Activated CD8-positive, alpha-beta memory T cell treated with anti-CD3 and anti-CD28 coated beads, Interleukin-2, amount 10 ng/mL, durations not matched to agents 7 days and 5 days (primary cell): ENCODE measurements at regions not wholly inside any gene's neighbourhood (a gene's known extent, or its start where the extent isn't known, plus 50 kb on each side); places are given as distances from the start of the nearest gene placed in this dataset.

ENCODE experiments used
- ATAC-seq: fragments of 150-1000 bp; cut with Tn5 transposase; one replicate; pipeline ENCODE4 v1.10.0; 2021; ENCODE audit warnings: moderate library complexity
- CTCF ChIA-PET: fragments of 350-600 bp; sonication (Branson Sonifier 250); formaldehyde crosslinking; loops from one replicate; lab custom pipeline; 2021; ENCODE audit warnings: antibody characterized with exemption; lab: Charles Lee
- DNase-seq: peaks from one replicate; pipeline ENCODE4 v3.0.0-alpha.2; 2020
- H3K27ac Mint-ChIP-seq: one replicate; pipeline ENCODE4 v1.8.0; 2021; ENCODE audit warnings: mild to moderate bottlenecking, mixed read lengths
- H3K27me3 Mint-ChIP-seq: one replicate; pipeline ENCODE4 v1.8.0; 2021; ENCODE audit warnings: mixed read lengths
- H3K36me3 Mint-ChIP-seq: one replicate; pipeline ENCODE4 v1.8.0; 2021; ENCODE audit warnings: mild to moderate bottlenecking, mixed read lengths
- H3K4me1 Mint-ChIP-seq: one replicate; pipeline ENCODE4 v1.8.0; 2021; ENCODE audit warnings: mixed read lengths
- H3K4me3 Mint-ChIP-seq: one replicate; pipeline ENCODE4 v1.8.0; 2021; ENCODE audit warnings: mild to moderate bottlenecking, moderate library complexity, mixed read lengths
- H3K9me3 Mint-ChIP-seq: one replicate; pipeline ENCODE4 v1.8.0; 2022; ENCODE audit warnings: low read depth, mixed read lengths

GRCh38 chr15:39333393-39333792 lies 247.5 kb upstream of the THBS1 start:
- no peaks in the 10 kb centered on the region for H3K9me3 Mint-ChIP-seq
- peaks cover 18% of the 10 kb centered on the region for H3K27me3 Mint-ChIP-seq
- H3K4me3 Mint-ChIP-seq = no peak overlapping the region
- DNase-seq (no peak), ATAC-seq (no peak)
- CTCF ChIA-PET = no interaction called here
- no peaks in the 10 kb centered on the region for H3K4me1 Mint-ChIP-seq
- no peaks in the 10 kb centered on the region for H3K36me3 Mint-ChIP-seq
- H3K27ac Mint-ChIP-seq = no peak overlapping the region

DNA sequence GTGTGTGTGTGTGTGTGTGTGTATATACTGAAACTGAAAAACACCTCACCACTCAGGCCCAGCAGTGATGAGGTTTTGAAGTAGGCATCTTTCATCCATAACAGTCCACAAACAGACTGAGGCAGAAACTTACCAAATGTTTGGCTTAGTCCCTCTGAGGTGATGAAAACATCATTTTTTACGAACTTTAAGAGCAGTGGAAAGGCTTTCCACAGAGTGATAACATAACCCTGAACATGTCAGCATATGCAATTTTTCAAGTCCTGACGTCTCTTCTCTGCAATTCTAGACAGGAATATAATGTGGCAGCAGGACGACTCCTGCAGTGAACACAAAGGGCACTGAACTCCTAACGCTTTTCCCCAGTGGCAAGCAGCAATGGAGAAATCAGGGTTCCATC lies 247.0 kb upstream of the THBS1 start:
- no peak for DNase-seq
- Mint-ChIP-seq H3K36me3 (no peaks in the 10 kb centered on the region), H3K4me1 (no peaks in the 10 kb centered on the region), H3K27ac (no peak overlapping the region), H3K27me3 (peaks cover 18% of the 10 kb centered on the region), H3K4me3 (no peak overlapping the region), H3K9me3 (no peaks in the 10 kb centered on the region)
- CTCF ChIA-PET = no interaction called here
- no peak for ATAC-seq

- CTCF ChIA-PET = no interaction called here
- Mint-ChIP-seq H3K27me3 (peaks cover 24% of the 10 kb centered on the region), H3K4me1 (no peaks in the 10 kb centered on the region), H3K36me3 (no peaks in the 10 kb centered on the region), H3K27ac (no peak overlapping the region), H3K9me3 (no peaks in the 10 kb centered on the region), H3K4me3 (no peak overlapping the region)
- ATAC-seq = no peak
- DNase-seq = no peak
Observed at GRCh38 chr15:39336926-39337325, 244.0 kb upstream of the THBS1 start.

- no peaks in the 10 kb centered on the region for H3K36me3 Mint-ChIP-seq
- H3K27me3 Mint-ChIP-seq = peaks cover 29% of the 10 kb centered on the region
- H3K27ac Mint-ChIP-seq = no peak overlapping the region
- ATAC-seq = no peak
- no peak overlapping the region for H3K4me3 Mint-ChIP-seq
- H3K9me3 Mint-ChIP-seq = no peaks in the 10 kb centered on the region
- H3K4me1 Mint-ChIP-seq = no peaks in the 10 kb centered on the region
- DNase-seq = no peak
- CTCF ChIA-PET = no interaction called here
Observed at GRCh38 chr15:39338251-39338650, 242.6 kb upstream of the THBS1 start.

- no peaks in the 10 kb centered on the region for H3K9me3 Mint-ChIP-seq
- no peaks in the 10 kb centered on the region for H3K4me1 Mint-ChIP-seq
- CTCF ChIA-PET = interaction anchor here (2.0 kb wide), 1 partner anchor 239 kb away, joined by 6 read pairs; the partner anchor contains the start of gene THBS1
- ATAC-seq (no peak), DNase-seq (no peak)
- no peaks in the 10 kb centered on the region for H3K36me3 Mint-ChIP-seq
- peaks cover 38% of the 10 kb centered on the region for H3K27me3 Mint-ChIP-seq
- no peak overlapping the region for H3K4me3 Mint-ChIP-seq
- no peak overlapping the region for H3K27ac Mint-ChIP-seq
Observed at GRCh38 chr15:39340903-39341645, 239.8 kb upstream of the THBS1 start.

DNA sequence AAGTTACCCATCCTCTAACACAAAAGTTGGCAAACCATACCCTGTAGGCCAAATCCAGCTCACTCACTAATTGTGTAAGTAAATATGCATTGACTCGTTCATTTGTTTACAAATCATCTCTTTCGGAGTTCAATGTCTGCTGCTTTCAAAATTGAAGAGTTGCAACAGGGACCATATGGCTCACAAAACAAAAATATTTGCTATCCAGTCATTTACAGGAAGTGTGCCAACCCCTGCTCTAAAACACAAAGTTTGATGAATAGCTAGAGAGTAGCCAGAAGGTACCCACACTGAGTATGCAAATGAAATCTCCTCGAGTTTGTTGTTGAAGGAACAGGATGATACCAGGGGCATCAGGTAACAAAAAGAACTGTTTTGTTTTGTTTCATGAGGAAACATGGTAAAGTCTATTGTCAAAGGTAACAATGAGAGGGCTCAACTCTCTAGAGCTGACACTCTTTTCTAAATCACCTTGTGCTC lies 236.2 kb upstream of the THBS1 start:
- DNase-seq (no peak), ATAC-seq (no peak)
- H3K27me3 Mint-ChIP-seq = peaks cover 30% of the 10 kb centered on the region
- H3K9me3 Mint-ChIP-seq = no peaks in the 10 kb centered on the region
- no peaks in the 10 kb centered on the region for H3K4me1 Mint-ChIP-seq
- no peaks in the 10 kb centered on the region for H3K36me3 Mint-ChIP-seq
- H3K27ac Mint-ChIP-seq = no peak overlapping the region
- CTCF ChIA-PET = no interaction called here
- H3K4me3 Mint-ChIP-seq = no peak overlapping the region

DNA sequence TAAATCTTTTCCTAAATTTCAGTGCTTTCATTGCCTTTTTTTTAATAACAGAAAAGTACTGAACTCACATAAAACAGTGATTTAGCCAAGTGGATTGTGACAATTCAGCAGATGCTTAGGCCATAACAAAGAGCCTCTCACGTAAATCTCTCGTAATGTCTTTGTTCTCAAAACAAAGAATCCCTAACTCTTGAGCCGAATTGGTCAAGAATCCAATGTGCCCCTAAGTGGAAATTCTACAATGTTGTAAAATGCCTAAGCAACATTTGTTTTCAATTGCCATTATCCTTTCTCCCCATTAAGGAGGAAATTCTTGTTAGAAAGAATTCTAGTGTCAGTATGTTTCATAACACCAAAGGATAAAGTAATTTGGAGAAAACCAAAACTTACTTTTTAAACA lies 235.7 kb upstream of the THBS1 start:
- Mint-ChIP-seq H3K36me3 (no peaks in the 10 kb centered on the region), H3K4me3 (no peak overlapping the region), H3K9me3 (no peaks in the 10 kb centered on the region), H3K27me3 (peaks cover 33% of the 10 kb centered on the region), H3K27ac (no peak overlapping the region), H3K4me1 (no peaks in the 10 kb centered on the region)
- ATAC-seq (no peak), DNase-seq (no peak)
- CTCF ChIA-PET = no interaction called here

GRCh38 chr15:39347453-39347852 lies 233.4 kb upstream of the THBS1 start:
- CTCF ChIA-PET = no interaction called here
- no peaks in the 10 kb centered on the region for H3K36me3 Mint-ChIP-seq
- ATAC-seq (no peak), DNase-seq (no peak)
- H3K27me3 Mint-ChIP-seq = peaks cover 20% of the 10 kb centered on the region
- H3K27ac Mint-ChIP-seq = no peak overlapping the region
- H3K4me1 Mint-ChIP-seq = no peaks in the 10 kb centered on the region
- H3K4me3 Mint-ChIP-seq = no peak overlapping the region
- H3K9me3 Mint-ChIP-seq = no peaks in the 10 kb centered on the region

- no peak for DNase-seq
- ATAC-seq = no peak
- Mint-ChIP-seq H3K4me1 (no peaks in the 10 kb centered on the region), H3K9me3 (no peaks in the 10 kb centered on the region), H3K4me3 (no peak overlapping the region), H3K27me3 (peaks cover 10% of the 10 kb centered on the region), H3K27ac (no peak overlapping the region), H3K36me3 (no peaks in the 10 kb centered on the region)
- CTCF ChIA-PET = no interaction called here
Observed at GRCh38 chr15:39350785-39351184, 230.1 kb upstream of the THBS1 start.

DNA sequence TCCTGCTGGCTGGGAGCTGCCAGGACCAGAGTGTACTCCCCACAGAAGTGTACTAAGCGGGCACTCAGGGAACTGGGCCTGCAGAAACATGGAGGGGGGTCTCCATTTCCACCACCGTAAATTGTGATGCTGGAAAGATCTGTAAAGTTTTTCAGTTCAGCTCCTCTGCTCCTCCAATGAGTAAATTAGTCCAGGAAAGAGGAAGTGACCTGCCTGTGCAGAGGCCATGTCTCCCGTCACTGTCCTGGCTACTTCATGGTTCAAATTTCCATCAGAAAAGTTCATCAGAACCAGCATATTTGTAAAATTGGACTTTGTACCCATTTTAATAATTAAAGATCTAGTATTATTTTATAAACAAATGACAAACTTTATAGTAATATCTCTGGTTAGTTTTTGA lies 226.7 kb upstream of the THBS1 start:
- Mint-ChIP-seq H3K4me1 (no peaks in the 10 kb centered on the region), H3K4me3 (no peak overlapping the region), H3K27ac (no peak overlapping the region), H3K27me3 (peaks cover 24% of the 10 kb centered on the region), H3K36me3 (no peaks in the 10 kb centered on the region), H3K9me3 (no peaks in the 10 kb centered on the region)
- CTCF ChIA-PET = no interaction called here
- DNase-seq = no peak
- ATAC-seq = no peak

DNA sequence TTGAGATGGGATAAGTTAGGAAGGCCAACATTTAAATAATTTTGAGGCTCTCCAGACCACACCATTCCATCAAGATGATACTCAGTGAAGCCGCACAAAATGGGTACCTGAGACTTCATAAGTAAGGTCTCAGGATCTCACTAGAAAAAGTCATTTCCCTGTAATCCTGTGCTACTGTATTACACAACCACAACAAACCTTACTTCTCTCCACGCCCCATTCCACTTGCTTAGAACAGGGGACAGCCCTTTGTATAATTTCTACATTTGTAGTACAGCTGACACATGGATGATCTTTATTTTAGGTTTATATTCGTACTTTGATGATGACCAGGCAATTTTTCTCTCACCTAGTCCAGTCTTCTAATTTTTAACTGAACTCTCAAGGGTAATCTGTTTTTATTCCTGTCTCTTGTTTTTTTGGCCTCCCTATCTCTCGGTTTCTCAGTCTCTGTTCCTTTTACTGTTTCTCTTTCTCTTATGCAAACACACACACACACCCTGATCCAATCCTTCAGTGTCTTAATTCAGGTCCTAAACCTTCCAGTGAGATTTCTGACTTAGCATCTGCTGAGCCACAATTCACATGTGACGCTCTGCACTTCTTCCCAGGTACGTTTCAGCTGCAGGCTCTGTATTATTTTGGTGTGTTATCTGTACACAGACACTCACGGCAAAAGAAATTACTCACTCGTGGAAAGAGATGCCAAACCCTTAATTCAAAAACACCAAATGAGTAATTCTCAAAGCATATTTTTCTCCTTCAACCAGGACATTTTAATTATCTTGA lies 223.2 kb upstream of the THBS1 start:
- no peaks in the 10 kb centered on the region for H3K36me3 Mint-ChIP-seq
- CTCF ChIA-PET = no interaction called here
- ATAC-seq (no peak), DNase-seq (no peak)
- H3K27me3 Mint-ChIP-seq = peaks cover 36% of the 10 kb centered on the region
- H3K9me3 Mint-ChIP-seq = no peaks in the 10 kb centered on the region
- no peaks in the 10 kb centered on the region for H3K4me1 Mint-ChIP-seq
- H3K4me3 Mint-ChIP-seq = no peak overlapping the region
- H3K27ac Mint-ChIP-seq = no peak overlapping the region

DNA sequence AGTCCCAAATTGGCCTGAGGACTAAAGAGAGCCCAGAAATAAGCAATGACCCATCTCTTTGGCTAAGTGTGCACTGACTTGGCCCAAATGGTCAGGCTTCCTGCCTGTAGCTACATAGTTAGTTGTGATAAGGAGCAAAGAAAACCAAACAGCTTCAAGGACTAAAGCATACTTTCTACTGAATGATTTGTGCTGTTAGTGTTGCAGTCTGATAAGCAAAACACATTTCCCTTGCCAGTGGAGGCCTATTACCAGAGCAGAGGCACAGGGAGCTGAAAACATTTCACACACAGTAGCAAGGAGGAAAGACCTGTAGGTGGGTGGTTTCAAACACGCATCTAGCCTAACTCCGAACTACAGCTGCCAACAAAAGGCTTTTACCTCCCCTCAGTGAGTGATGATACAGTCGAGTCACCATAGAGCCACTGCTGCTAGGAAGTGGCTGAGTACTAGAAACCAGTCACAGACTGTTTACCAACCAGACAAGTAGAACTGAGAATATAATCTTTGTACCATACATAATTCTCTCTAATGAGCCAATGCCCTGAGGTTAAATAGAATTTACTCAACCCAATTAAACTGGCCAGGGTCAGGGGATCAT lies 222.3 kb upstream of the THBS1 start:
- no peak overlapping the region for H3K27ac Mint-ChIP-seq
- ATAC-seq = no peak
- no peaks in the 10 kb centered on the region for H3K36me3 Mint-ChIP-seq
- H3K27me3 Mint-ChIP-seq = peaks cover 39% of the 10 kb centered on the region
- CTCF ChIA-PET = no interaction called here
- no peak overlapping the region for H3K4me3 Mint-ChIP-seq
- no peak for DNase-seq
- no peaks in the 10 kb centered on the region for H3K4me1 Mint-ChIP-seq
- no peaks in the 10 kb centered on the region for H3K9me3 Mint-ChIP-seq

DNA sequence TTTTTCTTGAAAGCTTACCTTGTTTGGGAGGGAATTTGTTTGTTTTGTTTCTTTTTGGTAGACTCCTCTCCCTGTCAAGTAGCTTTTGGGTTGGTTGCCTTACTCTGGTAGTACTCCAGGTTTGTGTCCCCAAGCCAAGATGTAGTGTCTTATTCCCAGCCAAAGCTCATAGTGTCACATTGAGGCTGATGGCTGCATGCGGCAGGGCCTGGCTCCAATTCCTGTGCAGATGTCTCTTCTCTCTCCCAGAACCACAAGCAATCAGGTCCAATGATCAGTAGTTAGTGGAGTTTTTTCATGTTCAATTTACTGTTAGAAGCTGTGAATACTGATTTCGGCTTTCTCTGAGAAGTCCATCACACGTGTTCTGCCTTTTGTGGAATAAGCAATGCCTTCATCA lies 221.1 kb upstream of the THBS1 start:
- no peak overlapping the region for H3K4me3 Mint-ChIP-seq
- H3K27me3 Mint-ChIP-seq = peaks cover 46% of the 10 kb centered on the region
- DNase-seq (no peak), ATAC-seq (no peak)
- H3K4me1 Mint-ChIP-seq = no peaks in the 10 kb centered on the region
- no peak overlapping the region for H3K27ac Mint-ChIP-seq
- no peaks in the 10 kb centered on the region for H3K36me3 Mint-ChIP-seq
- H3K9me3 Mint-ChIP-seq = no peaks in the 10 kb centered on the region
- CTCF ChIA-PET = no interaction called here

- Mint-ChIP-seq H3K36me3 (no peaks in the 10 kb centered on the region), H3K27me3 (peaks cover 48% of the 10 kb centered on the region), H3K9me3 (no peaks in the 10 kb centered on the region), H3K4me1 (no peaks in the 10 kb centered on the region), H3K27ac (no peak overlapping the region), H3K4me3 (no peak overlapping the region)
- ATAC-seq (no peak), DNase-seq (no peak)
- CTCF ChIA-PET = no interaction called here
Observed at GRCh38 chr15:39360452-39360851, 220.4 kb upstream of the THBS1 start.
